ENCODE measurements at regions not wholly inside any gene's neighbourhood (a gene's known extent, or its start where the extent isn't known, plus 50 kb on each side); places are given as distances from the start of the nearest gene placed in this dataset.

DNA sequence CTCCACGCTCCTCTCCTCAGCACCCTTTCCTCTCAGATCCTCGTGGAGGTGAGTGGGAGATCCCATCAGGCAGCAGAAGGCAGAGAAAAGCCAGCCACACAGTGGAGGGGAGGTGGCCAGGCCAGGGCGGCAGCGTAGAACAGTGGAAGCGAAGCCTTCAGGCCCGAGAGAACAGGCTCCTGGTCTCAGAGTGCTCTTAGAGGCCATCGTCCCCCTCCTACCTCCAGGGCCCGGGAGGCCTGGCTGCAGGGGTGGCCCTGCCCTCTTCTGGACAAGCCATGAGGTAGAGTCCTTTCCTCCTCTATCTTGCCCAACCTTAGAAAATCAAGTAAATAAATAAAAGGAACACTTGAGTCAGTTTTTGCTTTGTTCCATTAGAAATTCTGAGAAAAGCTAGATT is 202.0 kb downstream of the KATNAL1 start:
- no peak overlapping the region for H3K9ac ChIP-seq (ENCODE audit: insufficient read depth, low read length)
- no peaks in the 10 kb centered on the region for H3K27me3 ChIP-seq (ENCODE audit: control insufficient read depth, insufficient read depth, low read length)
- H4K20me1 ChIP-seq (ENCODE audit: control insufficient read depth, extremely low read depth, insufficient read depth, low read length) = no peaks in the 10 kb centered on the region
- H3K27ac ChIP-seq (ENCODE audit: insufficient read depth, low read length) = no peak overlapping the region
- no peak overlapping the region for H3K4me2 ChIP-seq (ENCODE audit: extremely low read depth, insufficient read depth, low read length)
- no peaks in the 10 kb centered on the region for H3K36me3 ChIP-seq (ENCODE audit: control insufficient read depth, insufficient read depth, low read length)
- H3K9me3 ChIP-seq (ENCODE audit: control insufficient read depth, insufficient read depth, low read depth, low read length) = no peaks in the 10 kb centered on the region
- TF ChIP-seq EZH2 (IDR thresholded peaks at IDR 0.05; ENCODE audit: low read length, missing control alignments) = no peak
- TF ChIP-seq, protein P1, sequence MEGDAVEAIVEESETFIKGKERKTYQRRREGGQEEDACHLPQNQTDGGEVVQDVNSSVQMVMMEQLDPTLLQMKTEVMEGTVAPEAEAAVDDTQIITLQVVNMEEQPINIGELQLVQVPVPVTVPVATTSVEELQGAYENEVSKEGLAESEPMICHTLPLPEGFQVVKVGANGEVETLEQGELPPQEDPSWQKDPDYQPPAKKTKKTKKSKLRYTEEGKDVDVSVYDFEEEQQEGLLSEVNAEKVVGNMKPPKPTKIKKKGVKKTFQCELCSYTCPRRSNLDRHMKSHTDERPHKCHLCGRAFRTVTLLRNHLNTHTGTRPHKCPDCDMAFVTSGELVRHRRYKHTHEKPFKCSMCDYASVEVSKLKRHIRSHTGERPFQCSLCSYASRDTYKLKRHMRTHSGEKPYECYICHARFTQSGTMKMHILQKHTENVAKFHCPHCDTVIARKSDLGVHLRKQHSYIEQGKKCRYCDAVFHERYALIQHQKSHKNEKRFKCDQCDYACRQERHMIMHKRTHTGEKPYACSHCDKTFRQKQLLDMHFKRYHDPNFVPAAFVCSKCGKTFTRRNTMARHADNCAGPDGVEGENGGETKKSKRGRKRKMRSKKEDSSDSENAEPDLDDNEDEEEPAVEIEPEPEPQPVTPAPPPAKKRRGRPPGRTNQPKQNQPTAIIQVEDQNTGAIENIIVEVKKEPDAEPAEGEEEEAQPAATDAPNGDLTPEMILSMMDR (conservative IDR thresholded peaks at IDR 0.05 in 1 of 2, IDR thresholded peaks at IDR 0.05 in 1 of 2; ENCODE audit: low read depth in 1 of 2, low read length in 2 of 2) = no peak
- H3K4me3 ChIP-seq (replicated peaks in 1 of 4; ENCODE audit: control extremely low read depth in 1 of 4, insufficient read depth in 1 of 4, low read depth in 3 of 4, low read length in 4 of 4) = no peak overlapping the region
- no peak for DNase-seq (ENCODE audit: low read depth in 2 of 2)
- H2AFZ ChIP-seq (ENCODE audit: low read length) = no peak overlapping the region
- no peaks in the 10 kb centered on the region for H3K79me2 ChIP-seq (ENCODE audit: control insufficient read depth, insufficient read depth, low read length)
- no peaks in the 10 kb centered on the region for H3K4me1 ChIP-seq (ENCODE audit: control insufficient read depth, extremely low read depth, insufficient read depth, low read length)

DNA sequence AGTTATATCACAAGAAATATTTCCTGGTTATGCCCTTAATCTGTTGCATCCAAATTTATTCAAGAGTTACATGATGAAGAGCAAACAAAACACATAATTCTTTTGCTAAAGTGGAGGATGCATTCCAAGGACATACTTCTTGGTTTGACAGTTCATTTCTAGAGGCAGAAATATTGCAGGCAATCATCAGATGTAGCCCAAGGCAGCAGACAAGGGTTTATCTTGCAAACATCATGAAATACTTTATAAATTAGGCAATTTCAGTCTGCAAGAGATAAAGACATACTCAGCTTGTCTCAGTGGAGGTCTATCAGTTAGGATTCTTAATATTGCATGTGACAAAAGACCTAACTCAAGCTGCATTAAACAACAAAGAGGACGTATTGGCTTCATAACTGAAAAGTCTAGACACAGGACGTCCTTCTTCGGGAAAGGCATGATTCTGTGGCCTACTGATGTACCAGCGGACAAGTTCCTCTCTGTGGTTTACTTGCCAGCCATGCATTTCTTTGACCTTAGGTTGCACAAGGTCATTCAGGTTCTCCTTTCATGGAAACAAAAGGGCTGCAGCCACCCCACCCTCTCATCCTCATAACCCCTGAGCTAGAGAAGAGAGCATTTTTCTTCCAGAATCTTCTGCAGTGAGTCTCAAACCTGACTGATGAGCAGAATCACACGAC is 204.1 kb downstream of the KATNAL1 start:
- H4K20me1 ChIP-seq (ENCODE audit: control insufficient read depth, extremely low read depth, insufficient read depth, low read length) = no peaks in the 10 kb centered on the region
- DNase-seq (ENCODE audit: low read depth in 2 of 2) = no peak
- TF ChIP-seq EZH2 (IDR thresholded peaks at IDR 0.05; ENCODE audit: low read length, missing control alignments) = no peak
- TF ChIP-seq, protein P1 (conservative IDR thresholded peaks at IDR 0.05 in 1 of 2, IDR thresholded peaks at IDR 0.05 in 1 of 2; ENCODE audit: low read depth in 1 of 2, low read length in 2 of 2) = no peak
- H2AFZ ChIP-seq (ENCODE audit: low read length) = no peak overlapping the region
- H3K9me3 ChIP-seq (ENCODE audit: control insufficient read depth, insufficient read depth, low read depth, low read length) = no peaks in the 10 kb centered on the region
- H3K4me2 ChIP-seq (ENCODE audit: extremely low read depth, insufficient read depth, low read length) = no peak overlapping the region
- H3K27ac ChIP-seq (ENCODE audit: insufficient read depth, low read length) = no peak overlapping the region
- H3K9ac ChIP-seq (ENCODE audit: insufficient read depth, low read length) = no peak overlapping the region
- no peaks in the 10 kb centered on the region for H3K27me3 ChIP-seq (ENCODE audit: control insufficient read depth, insufficient read depth, low read length)
- H3K4me1 ChIP-seq (ENCODE audit: control insufficient read depth, extremely low read depth, insufficient read depth, low read length) = no peaks in the 10 kb centered on the region
- no peak overlapping the region for H3K4me3 ChIP-seq (replicated peaks in 1 of 4; ENCODE audit: control extremely low read depth in 1 of 4, insufficient read depth in 1 of 4, low read depth in 3 of 4, low read length in 4 of 4)
- H3K79me2 ChIP-seq (ENCODE audit: control insufficient read depth, insufficient read depth, low read length) = no peaks in the 10 kb centered on the region
- no peaks in the 10 kb centered on the region for H3K36me3 ChIP-seq (ENCODE audit: control insufficient read depth, insufficient read depth, low read length)

DNA sequence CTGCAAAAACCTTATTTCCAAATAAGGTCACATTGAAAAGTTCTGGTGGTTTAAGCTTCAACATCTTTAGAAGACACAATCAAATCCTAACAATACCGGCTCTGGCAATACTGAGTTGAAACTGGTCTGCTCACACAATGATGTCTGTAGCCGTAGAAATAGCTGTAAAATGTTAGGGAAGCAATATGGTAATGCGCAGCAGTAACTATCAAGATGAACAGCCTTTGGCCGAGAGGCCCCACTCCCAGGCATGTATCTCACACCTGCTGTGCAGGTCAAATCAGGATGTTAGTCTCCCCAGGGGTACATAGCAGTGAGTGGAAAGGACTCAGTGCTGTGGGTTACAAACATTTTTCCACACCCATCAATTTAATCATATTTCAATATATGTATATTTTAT is 207.1 kb downstream of the KATNAL1 start:
- no peak overlapping the region for H2AFZ ChIP-seq (ENCODE audit: low read length)
- H3K9me3 ChIP-seq (ENCODE audit: control insufficient read depth, insufficient read depth, low read depth, low read length) = no peaks in the 10 kb centered on the region
- H3K4me3 ChIP-seq (replicated peaks in 1 of 4; ENCODE audit: control extremely low read depth in 1 of 4, insufficient read depth in 1 of 4, low read depth in 3 of 4, low read length in 4 of 4) = no peak overlapping the region
- H3K27ac ChIP-seq (ENCODE audit: insufficient read depth, low read length) = no peak overlapping the region
- no peaks in the 10 kb centered on the region for H3K79me2 ChIP-seq (ENCODE audit: control insufficient read depth, insufficient read depth, low read length)
- DNase-seq (ENCODE audit: low read depth in 2 of 2) = no peak
- no peaks in the 10 kb centered on the region for H3K4me1 ChIP-seq (ENCODE audit: control insufficient read depth, extremely low read depth, insufficient read depth, low read length)
- H3K4me2 ChIP-seq (ENCODE audit: extremely low read depth, insufficient read depth, low read length) = no peak overlapping the region
- H3K27me3 ChIP-seq (ENCODE audit: control insufficient read depth, insufficient read depth, low read length) = no peaks in the 10 kb centered on the region
- TF ChIP-seq, protein P1 (conservative IDR thresholded peaks at IDR 0.05 in 1 of 2, IDR thresholded peaks at IDR 0.05 in 1 of 2; ENCODE audit: low read depth in 1 of 2, low read length in 2 of 2) = no peak
- TF ChIP-seq EZH2 (IDR thresholded peaks at IDR 0.05; ENCODE audit: low read length, missing control alignments) = no peak
- no peaks in the 10 kb centered on the region for H3K36me3 ChIP-seq (ENCODE audit: control insufficient read depth, insufficient read depth, low read length)
- H4K20me1 ChIP-seq (ENCODE audit: control insufficient read depth, extremely low read depth, insufficient read depth, low read length) = no peaks in the 10 kb centered on the region
- no peak overlapping the region for H3K9ac ChIP-seq (ENCODE audit: insufficient read depth, low read length)

Data from fibroblast of lung (primary cell).